GM18519 (cell line): ENCODE measurements at regions not wholly inside any gene's neighbourhood (a gene's known extent, or its start where the extent isn't known, plus 50 kb on each side); places are given as distances from the start of the nearest gene placed in this dataset.

Experiments
- ATAC-seq: cut with Tn5 transposase; IDR thresholded peaks from one replicate; pipeline ENCODE4 v1.9.1; 2021; ENCODE audit warnings: mild to moderate bottlenecking, moderate library complexity; ENCODE audit not compliant: unreplicated experiment, low FRiP score

GRCh38 chr10:28082316-28082715 is 83.4 kb upstream of the ODAD2 start:
- no peak for ATAC-seq

DNA sequence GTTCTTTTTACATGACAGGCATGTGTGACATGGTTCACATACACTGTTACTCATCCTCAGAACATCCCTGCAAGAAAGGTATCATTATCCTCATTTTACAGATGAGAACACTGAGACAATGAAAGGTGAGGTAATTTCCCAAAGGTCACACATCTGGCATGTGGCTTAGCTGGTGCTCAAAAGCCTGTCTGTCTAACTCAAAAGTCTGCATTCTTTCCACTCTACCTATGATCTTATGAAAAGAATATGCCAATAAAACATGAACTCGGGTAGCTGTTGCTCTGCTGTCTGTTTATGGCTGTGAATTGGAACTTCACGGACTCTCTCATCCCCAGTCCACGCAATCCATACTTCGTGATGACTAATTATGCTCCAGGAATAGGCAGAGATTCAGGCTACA is 79.0 kb upstream of the ODAD2 start:
- ATAC-seq, result no peak

DNA sequence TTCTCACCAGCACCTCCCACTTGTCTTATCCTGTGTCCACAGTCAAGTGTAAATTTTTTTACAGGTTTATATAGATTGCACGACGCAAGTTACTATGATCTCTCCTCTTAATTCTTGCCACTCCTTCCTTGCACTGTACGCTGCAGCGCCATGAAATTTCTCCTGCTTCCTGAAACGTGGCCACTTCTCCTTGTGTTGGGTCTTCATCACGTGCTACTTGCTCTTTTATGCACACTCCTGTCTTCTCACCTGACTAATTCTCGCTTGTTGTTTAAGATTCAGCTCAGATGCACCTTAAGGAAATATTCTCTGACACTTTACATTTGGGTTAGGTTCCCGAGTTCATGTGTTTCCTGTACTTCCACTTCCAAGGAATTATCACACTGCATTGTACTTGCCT is 76.5 kb upstream of the ODAD2 start:
- ATAC-seq, result no peak

- ATAC-seq, result no peak
Observed at GRCh38 chr10:28072573-28072972, 73.7 kb upstream of the ODAD2 start.

DNA sequence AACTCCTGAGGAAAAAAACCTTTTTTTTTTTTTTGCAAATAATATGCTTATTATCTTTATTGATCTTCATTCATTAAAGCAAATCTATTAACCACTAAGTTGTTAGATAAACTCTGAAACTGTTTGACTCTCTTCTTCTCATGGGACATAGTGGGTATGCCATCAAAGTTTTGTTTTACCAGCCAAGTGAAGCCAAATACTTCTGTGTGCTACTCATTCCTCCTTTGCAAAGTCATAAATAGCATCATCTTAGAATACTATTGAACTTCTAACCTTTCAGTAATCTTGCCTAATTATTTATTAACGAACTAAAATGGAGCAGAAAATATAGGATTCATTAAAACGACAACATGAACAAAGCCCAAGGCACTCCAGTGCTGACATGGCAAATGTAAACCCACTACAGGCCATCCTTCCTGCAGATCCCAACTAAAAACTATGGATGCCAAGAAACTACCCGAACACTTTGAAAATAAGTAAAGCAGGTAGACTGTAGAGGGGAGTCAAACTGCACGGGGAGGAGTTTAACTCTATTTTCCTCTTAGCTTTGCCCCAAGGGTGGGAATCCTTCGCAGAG is 61.2 kb upstream of the ODAD2 start:
- no peak for ATAC-seq

- no peak for ATAC-seq
Observed at GRCh38 chr10:28058746-28059145, 59.9 kb upstream of the ODAD2 start.

DNA sequence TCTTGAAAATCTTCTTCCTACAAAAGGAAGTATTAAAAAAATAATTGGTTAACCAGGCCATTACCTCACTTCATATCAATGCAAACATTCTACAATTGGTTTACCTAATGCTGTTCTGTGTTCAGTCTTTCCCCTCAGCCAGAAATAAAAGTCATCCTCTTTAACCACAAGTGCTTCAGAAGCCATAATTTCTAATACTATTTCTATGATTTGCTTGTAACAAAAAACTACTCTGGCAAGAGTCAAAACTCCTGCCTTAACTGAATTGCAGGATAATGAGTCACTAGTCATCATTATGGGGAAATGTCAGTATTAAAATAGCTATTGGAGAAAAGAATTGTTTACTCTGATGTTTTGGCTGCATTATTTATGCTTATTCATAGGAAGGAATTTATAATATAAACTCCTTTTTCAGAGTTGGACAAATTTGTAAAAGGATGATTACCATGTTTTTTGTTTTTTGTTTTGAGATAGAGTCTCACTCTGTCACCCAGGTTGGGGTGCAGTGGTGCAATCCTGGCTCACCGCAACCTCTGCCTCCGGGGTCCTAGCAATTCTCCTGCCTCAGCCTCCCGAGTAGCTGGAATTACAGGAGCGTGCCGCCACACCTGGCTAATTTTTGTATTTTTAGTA is 55.5 kb upstream of the ODAD2 start:
- ATAC-seq, result no peak

- ATAC-seq, result no peak
Observed at GRCh38 chr10:28049286-28049685, 50.4 kb upstream of the ODAD2 start.
